Thymus (tissue), 11 donors: ENCODE measurements at regions not wholly inside any gene's neighbourhood (a gene's known extent, or its start where the extent isn't known, plus 50 kb on each side); places are given as distances from the start of the nearest gene placed in this dataset.
"Not testable (repeated sequence)": the region's sequence is repeated elsewhere in the genome, so short reads cannot be mapped to it uniquely, and the experiment has no call there.

ENCODE experiments used
- DNase-seq, 9 donors: peaks; one replicate each; pipeline ENCODE4 v3.0.0-alpha.2; 2013; ENCODE audit warnings: low spot score in 9 of 9, low read depth in 6 of 9, missing footprints in 1 of 9
- H3K27ac ChIP-seq, 2 donors: one replicate each; pipeline ENCODE4 v1.5.1; 2013; ENCODE audit warnings: control low read depth in 1 of 2, low read depth in 1 of 2, low read length in 1 of 2, mild to moderate bottlenecking in 1 of 2, moderate library complexity in 1 of 2
- H3K27me3 ChIP-seq, 2 donors: one replicate each; pipeline ENCODE4 v1.5.1; 2013; ENCODE audit warnings: low read length in 1 of 2; ENCODE audit not compliant: control insufficient read depth in 2 of 2, insufficient read depth in 1 of 2
- H3K36me3 ChIP-seq, 2 donors: one replicate each; pipeline ENCODE4 v1.5.1; 2013; ENCODE audit warnings: low read length in 1 of 2, mild to moderate bottlenecking in 1 of 2, moderate library complexity in 1 of 2; ENCODE audit not compliant: control insufficient read depth in 2 of 2, insufficient read depth in 2 of 2
- H3K4me1 ChIP-seq, 2 donors: one replicate each; pipeline ENCODE4 v1.5.1; 2013; ENCODE audit warnings: low read length in 2 of 2; ENCODE audit not compliant: control insufficient read depth in 2 of 2, insufficient read depth in 2 of 2
- H3K4me3 ChIP-seq, 2 donors: one replicate each; pipeline ENCODE4 v1.5.1; 2013; ENCODE audit warnings: low read length in 2 of 2, control low read depth in 1 of 2, mild to moderate bottlenecking in 1 of 2
- H3K9me3 ChIP-seq, 2 donors: one replicate each; pipeline ENCODE4 v1.5.1; 2013; ENCODE audit warnings: low read length in 1 of 2, mild to moderate bottlenecking in 1 of 2; ENCODE audit not compliant: control insufficient read depth in 2 of 2, insufficient read depth in 1 of 2
- WGBS: extraction: QIAGEN DNeasy Blood & Tissue Kit; methylation state at CpG from one replicate; pipeline ENCODE4 v1.1.7; 2013; 5-methylcytosine and 5-hydroxymethylcytosine counted together
- donor health status: healthy.

- Histone ChIP-seq H3K27ac (no peak overlapping the region), H3K9me3 (peaks cover 0 to 5% of the 10 kb centered on the region in 2 donors), H3K4me1 (peaks cover 7 to 35% of the 10 kb centered on the region in 2 donors), H3K36me3 (no peaks in the 10 kb centered on the region), H3K4me3 (no peak overlapping the region), H3K27me3 (no peaks in the 10 kb centered on the region)
- no peak for DNase-seq
- WGBS = 98% methylated on average over 3 of the region's 3 CpGs
Measured at GRCh38 chr12:116442304-116442703, 116.9 kb upstream of the MAP1LC3B2 start.

GRCh38 chr12:116442946-116443345 lies 116.2 kb upstream of the MAP1LC3B2 start:
- peaks cover 7 to 35% of the 10 kb centered on the region in 2 donors for H3K4me1 ChIP-seq
- H3K9me3 ChIP-seq = peaks cover 0 to 5% of the 10 kb centered on the region in 2 donors
- WGBS = 81% methylated on average over 3 of the region's 3 CpGs
- no peaks in the 10 kb centered on the region for H3K27me3 ChIP-seq
- no peak for DNase-seq
- H3K4me3 ChIP-seq = no peak overlapping the region
- no peak overlapping the region for H3K27ac ChIP-seq
- no peaks in the 10 kb centered on the region for H3K36me3 ChIP-seq

- Histone ChIP-seq H3K27ac (peak overlapping the region; percentile 21 to 72), H3K9me3 (peaks cover 0 to 5% of the 10 kb centered on the region in 2 donors), H3K27me3 (no peaks in the 10 kb centered on the region), H3K4me3 (no peak overlapping the region), H3K4me1 (peaks cover 7 to 32% of the 10 kb centered on the region in 2 donors), H3K36me3 (no peaks in the 10 kb centered on the region)
- WGBS = 31% methylated on average over 16 of the region's 16 CpGs
- DNase-seq = peak in 5 of 9 donors; percentile 17 to 54 (median 36)
Measured at GRCh38 chr12:116443821-116444589, 115.2 kb upstream of the MAP1LC3B2 start.

- no peak overlapping the region for H3K27ac ChIP-seq
- no peaks in the 10 kb centered on the region for H3K27me3 ChIP-seq
- peaks cover 7 to 30% of the 10 kb centered on the region in 2 donors for H3K4me1 ChIP-seq
- WGBS = 81% methylated on average over 7 of the region's 7 CpGs
- H3K36me3 ChIP-seq = no peaks in the 10 kb centered on the region
- no peak overlapping the region for H3K4me3 ChIP-seq
- DNase-seq = no peak
- H3K9me3 ChIP-seq = peaks cover 0 to 5% of the 10 kb centered on the region in 2 donors
Measured at GRCh38 chr12:116444590-116444943, 114.6 kb upstream of the MAP1LC3B2 start.

GRCh38 chr12:116448165-116448739 lies 110.9 kb upstream of the MAP1LC3B2 start:
- Histone ChIP-seq H3K27me3 (no peaks in the 10 kb centered on the region), H3K27ac (no peak overlapping the region), H3K9me3 (peaks cover 0 to 5% of the 10 kb centered on the region in 2 donors), H3K36me3 (no peaks in the 10 kb centered on the region), H3K4me1 (peaks cover 7 to 14% of the 10 kb centered on the region in 2 donors), H3K4me3 (no peak overlapping the region)
- DNase-seq = no peak
- 98% methylated on average over 11 of the region's 11 CpGs for WGBS

- peaks cover 0 to 10% of the 10 kb centered on the region in 2 donors for H3K4me1 ChIP-seq
- H3K9me3 ChIP-seq = no peaks in the 10 kb centered on the region
- H3K27ac ChIP-seq = no peak overlapping the region
- no peak for DNase-seq
- 98% methylated on average over 3 of the region's 3 CpGs for WGBS
- H3K4me3 ChIP-seq = no peak overlapping the region
- no peaks in the 10 kb centered on the region for H3K27me3 ChIP-seq
- no peaks in the 10 kb centered on the region for H3K36me3 ChIP-seq
Measured at GRCh38 chr12:116450406-116450910, 108.7 kb upstream of the MAP1LC3B2 start.

GRCh38 chr12:116452975-116453374 lies 106.2 kb upstream of the MAP1LC3B2 start:
- H3K4me1 ChIP-seq = peaks cover 0 to 11% of the 10 kb centered on the region in 2 donors
- not testable (repeated sequence) for H3K27me3 ChIP-seq, H3K4me3 ChIP-seq, H3K9me3 ChIP-seq, H3K36me3 ChIP-seq, DNase-seq, H3K27ac ChIP-seq
- WGBS = 89% methylated on average over 5 of the region's 5 CpGs

GRCh38 chr12:116453631-116454030 lies 105.5 kb upstream of the MAP1LC3B2 start:
- H3K9me3 ChIP-seq = no peaks in the 10 kb centered on the region
- DNase-seq = no peak
- 100% methylated on average over 6 of the region's 6 CpGs for WGBS
- no peak overlapping the region for H3K4me3 ChIP-seq
- no peak overlapping the region for H3K27ac ChIP-seq
- H3K36me3 ChIP-seq = no peaks in the 10 kb centered on the region
- no peaks in the 10 kb centered on the region for H3K27me3 ChIP-seq
- peaks cover 0 to 12% of the 10 kb centered on the region in 2 donors for H3K4me1 ChIP-seq

GRCh38 chr12:116454076-116454475 lies 105.1 kb upstream of the MAP1LC3B2 start:
- Histone ChIP-seq H3K36me3 (no peaks in the 10 kb centered on the region), H3K4me3 (no peak overlapping the region), H3K27ac (no peak overlapping the region), H3K4me1 (peaks cover 0 to 16% of the 10 kb centered on the region in 2 donors), H3K27me3 (no peaks in the 10 kb centered on the region), H3K9me3 (no peaks in the 10 kb centered on the region)
- DNase-seq = no peak
- 88% methylated on average over 6 of the region's 6 CpGs for WGBS
